Prostate gland (tissue), 2 donors: ENCODE measurements at regions not wholly inside any gene's neighbourhood (a gene's known extent, or its start where the extent isn't known, plus 50 kb on each side); places are given as distances from the start of the nearest gene placed in this dataset.

Experiments used
- DNase-seq: peaks from one replicate; pipeline ENCODE4 v3.0.0-alpha.2; 2019; ENCODE audit warnings: low spot score
- H3K27ac ChIP-seq, 2 donors: fragments of 200-600 bp; sonication (generic); 2 replicates each; pipeline ENCODE4 v1.5.1; 2017 to 2019
- H3K27me3 ChIP-seq: fragments of 200-600 bp; sonication (generic); replicated peaks from 2 replicates; pipeline ENCODE4 v1.5.1; 2019; ENCODE audit not compliant: insufficient read depth
- H3K36me3 ChIP-seq, 2 donors: fragments of 200-600 bp; sonication (generic); 1 replicate in 1 of 2; 2 replicates in 1 of 2; pipeline versions ENCODE4 v1.5.1 to v1.8.1; 2017 to 2019
- H3K4me1 ChIP-seq: fragments of 200-600 bp; sonication (generic); replicated peaks from 2 replicates; pipeline ENCODE4 v1.5.1; 2019
- H3K4me3 ChIP-seq, 2 donors: fragments of 200-600 bp; sonication (generic); 2 replicates each; pipeline ENCODE4 v1.5.1; 2017 to 2019
- H3K9me3 ChIP-seq: fragments of 200-600 bp; sonication (generic); 2 replicates; pipeline ENCODE4 v1.5.1; 2017
- CTCF ChIP-seq, 4 experiments: fragments of 200-600 bp in 2 of 4; fragments of 450-650 bp in 2 of 4; sonication (generic) in 2 of 4; IDR thresholded peaks; 1 replicate in 3 of 4; 2 replicates in 1 of 4; pipeline ENCODE4 v1.5.1; 2016 to 2019; ENCODE audit warnings: antibody characterized with exemption in 4 of 4, mild to moderate bottlenecking in 2 of 4, moderate library complexity in 2 of 4
- POLR2A ChIP-seq: fragments of 450-650 bp; IDR thresholded peaks from one replicate; pipeline ENCODE4 v1.6.1; 2016; ENCODE audit warnings: antibody characterized with exemption, mild to moderate bottlenecking
- POLR2AphosphoS5 ChIP-seq: sonication (generic); formaldehyde crosslinking; IDR thresholded peaks from one replicate; pipeline ENCODE4 v1.6.1; 2017; ENCODE audit warnings: antibody characterized with exemption
- WGBS: methylation state at CpG from one replicate; pipeline ENCODE4 v1.1.5; 2018; 5-methylcytosine and 5-hydroxymethylcytosine counted together
- intact Hi-C: fragments of 100-400 bp; cut with DNase I; formaldehyde crosslinking; loops from one replicate; pipeline ENCODE4 v1.14.2; 2022

DNA sequence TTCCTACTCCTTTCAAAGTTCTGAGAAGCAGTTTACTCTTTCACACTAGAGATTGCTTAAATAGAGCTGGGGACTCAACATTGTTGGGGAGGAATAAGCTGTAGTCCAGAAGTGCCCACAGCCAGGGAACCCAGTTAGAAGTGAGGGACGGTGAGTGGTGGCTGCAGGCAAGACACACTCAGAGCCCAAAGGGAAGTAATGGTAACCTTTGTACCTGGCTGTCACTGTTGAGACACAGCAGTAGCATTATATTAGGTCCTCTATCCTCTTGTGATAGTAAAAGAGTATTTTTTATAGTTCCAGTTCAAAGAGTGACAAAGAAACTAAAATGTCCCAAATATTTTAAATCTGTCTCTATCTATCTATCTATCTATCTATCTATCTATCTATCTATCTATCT lies 263.3 kb downstream of the TTC6 start:
- no peaks in the 10 kb centered on the region for H3K36me3 ChIP-seq
- 96% methylated on average over 1 of the region's 1 CpG for WGBS
- intact Hi-C loops = no loop called here

DNA sequence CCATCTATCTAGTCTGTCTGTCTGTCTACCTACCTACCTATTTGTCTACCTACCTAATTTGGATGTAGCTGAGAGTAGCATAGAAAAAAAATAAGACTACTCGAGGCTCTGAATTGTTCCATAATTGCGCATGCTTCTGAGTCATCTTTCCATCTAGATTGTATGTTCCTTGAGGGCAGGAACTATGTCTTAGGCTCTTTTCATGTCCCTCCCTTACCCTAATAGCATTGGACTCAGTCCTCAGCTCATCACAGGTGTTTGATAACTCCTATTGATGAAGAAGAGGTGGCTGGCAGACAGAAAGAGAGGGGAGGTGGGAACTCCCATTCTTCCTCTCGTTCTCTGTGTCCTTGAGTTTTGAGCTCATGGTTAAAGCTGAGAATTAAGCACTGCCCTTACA lies 263.7 kb downstream of the TTC6 start:
- DNase-seq = no peak
- Histone ChIP-seq H3K4me1 (no peaks in the 10 kb centered on the region), H3K36me3 (no peaks in the 10 kb centered on the region), H3K9me3 (no peaks in the 10 kb centered on the region), H3K27ac (no peak overlapping the region), H3K4me3 (no peak overlapping the region), H3K27me3 (no peaks in the 10 kb centered on the region)
- WGBS = 93% methylated on average over 3 of the region's 3 CpGs
- TF ChIP-seq POLR2AphosphoS5 = no peak
- TF ChIP-seq POLR2A = no peak
- no peak for TF ChIP-seq CTCF (IDR thresholded peaks at IDR 0.05)
- intact Hi-C loops = no loop called here

More for the DNA sequence above, 263.3 kb downstream of the TTC6 start:
- Histone ChIP-seq H3K4me1 (no peaks in the 10 kb centered on the region), H3K4me3 (no peak overlapping the region), H3K27ac (no peak overlapping the region), H3K27me3 (no peaks in the 10 kb centered on the region), H3K9me3 (no peaks in the 10 kb centered on the region)
- TF ChIP-seq POLR2A (no peak), POLR2AphosphoS5 (no peak), CTCF (IDR thresholded peaks at IDR 0.05) (no peak)
- DNase-seq = no peak

- 80% methylated on average over 3 of the region's 3 CpGs for WGBS
These were observed 266.8 kb downstream of the TTC6 start for GRCh38 chr14:37862263-37862662.

GRCh38 chr14:37864128-37864527 lies 268.7 kb downstream of the TTC6 start:
- Histone ChIP-seq H3K9me3 (no peaks in the 10 kb centered on the region), H3K27me3 (no peaks in the 10 kb centered on the region), H3K27ac (peak overlapping the region in 1 of 2 donors; percentile 10), H3K4me3 (no peak overlapping the region), H3K36me3 (no peaks in the 10 kb centered on the region), H3K4me1 (peaks cover 4% of the 10 kb centered on the region)
- intact Hi-C loops = no loop called here
- DNase-seq = no peak
- WGBS = 92% methylated on average over 6 of the region's 6 CpGs
- TF ChIP-seq CTCF (IDR thresholded peaks at IDR 0.05) = no peak
- no peak for TF ChIP-seq POLR2AphosphoS5
- TF ChIP-seq POLR2A = no peak

More at GRCh38 chr14:37862263-37862662, 266.8 kb downstream of the TTC6 start:
- TF ChIP-seq POLR2AphosphoS5 = no peak
- TF ChIP-seq CTCF (IDR thresholded peaks at IDR 0.05) = no peak
- no peak for TF ChIP-seq POLR2A
- no peak overlapping the region for H3K27ac ChIP-seq
- H3K4me1 ChIP-seq = peaks cover 4% of the 10 kb centered on the region
- no peak overlapping the region for H3K4me3 ChIP-seq
- H3K27me3 ChIP-seq = no peaks in the 10 kb centered on the region
- no peak for DNase-seq
- H3K9me3 ChIP-seq = no peaks in the 10 kb centered on the region
- H3K36me3 ChIP-seq = no peaks in the 10 kb centered on the region
- intact Hi-C loops = no loop called here

- intact Hi-C loops = no loop called here
These were observed 269.7 kb downstream of the TTC6 start for GRCh38 chr14:37864861-37865718.

More at GRCh38 chr14:37864861-37865718, 269.7 kb downstream of the TTC6 start:
- Histone ChIP-seq H3K9me3 (no peaks in the 10 kb centered on the region), H3K27ac (peak overlapping the region; percentile 10 to 41), H3K4me1 (peaks cover 4% of the 10 kb centered on the region), H3K27me3 (no peaks in the 10 kb centered on the region), H3K4me3 (peak overlapping the region in 1 of 2 donors; percentile 6), H3K36me3 (no peaks in the 10 kb centered on the region)
- 18% methylated on average over 11 of the region's 11 CpGs for WGBS
- DNase-seq = peak; percentile 72
- TF ChIP-seq POLR2A (no peak), POLR2AphosphoS5 (peak; percentile 77), CTCF (IDR thresholded peaks at IDR 0.05) (no peak)
